NCI-H345 treated with DMSO at 0.1 percent for 48 hours (cell line): ENCODE measurements at regions not wholly inside any gene's neighbourhood (a gene's known extent, or its start where the extent isn't known, plus 50 kb on each side); places are given as distances from the start of the nearest gene placed in this dataset.

Experiments used
- DNase-seq: peaks from one replicate; lab custom pipeline; 2025; ENCODE audit not compliant: unreplicated experiment; lab: John Stamatoyannopoulos, UW

DNA sequence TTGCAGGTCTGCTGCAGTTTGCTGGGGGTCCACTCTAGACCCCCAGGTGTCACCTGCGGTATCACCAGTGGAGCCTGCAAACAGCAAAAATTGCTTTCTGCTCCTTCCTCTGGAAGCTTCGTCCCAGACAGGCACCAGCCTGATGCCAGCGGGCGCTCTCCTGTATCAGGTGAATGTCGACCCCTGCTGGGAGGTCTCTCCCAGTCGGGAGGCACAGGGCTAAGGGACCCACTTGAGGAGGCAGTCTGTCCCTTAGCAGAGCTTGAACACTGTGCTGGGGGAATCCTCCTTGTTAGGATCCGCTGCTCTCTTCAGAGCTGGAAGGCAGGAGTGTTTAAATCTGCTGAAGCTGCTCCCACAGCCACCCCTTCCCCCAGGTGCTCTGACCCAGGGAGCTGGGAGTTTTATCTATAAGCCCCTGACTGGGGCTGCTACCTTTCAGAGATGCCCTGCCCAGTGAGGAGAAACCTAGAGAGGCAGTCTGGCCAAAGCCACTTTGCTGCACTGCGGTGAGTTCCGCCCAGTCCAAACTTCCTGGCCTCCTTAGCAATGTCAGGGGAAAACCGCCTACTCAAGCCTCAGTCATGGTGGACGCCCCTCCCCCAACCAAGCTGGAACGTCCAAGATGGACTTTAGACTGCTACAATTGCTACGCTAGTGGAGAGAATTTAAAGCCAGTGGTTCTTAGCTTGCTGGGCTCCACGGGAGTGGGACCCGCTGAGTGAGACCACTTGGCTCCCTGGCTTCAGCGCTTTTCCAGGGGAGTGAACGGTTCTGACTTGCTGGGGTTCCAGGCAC is 652.5 kb downstream of the KCNJ3 start:
- no peak for DNase-seq

- DNase-seq, result no peak
Measured at GRCh38 chr2:155332016-155332415, 633.5 kb downstream of the KCNJ3 start.

GRCh38 chr2:155320236-155320635 is 621.7 kb downstream of the KCNJ3 start:
- DNase-seq, result no peak

- DNase-seq, result no peak
Measured at GRCh38 chr2:155318710-155319109, 620.2 kb downstream of the KCNJ3 start.

- DNase-seq, result no peak
Measured at GRCh38 chr2:155315768-155316167, 617.3 kb downstream of the KCNJ3 start.

DNA sequence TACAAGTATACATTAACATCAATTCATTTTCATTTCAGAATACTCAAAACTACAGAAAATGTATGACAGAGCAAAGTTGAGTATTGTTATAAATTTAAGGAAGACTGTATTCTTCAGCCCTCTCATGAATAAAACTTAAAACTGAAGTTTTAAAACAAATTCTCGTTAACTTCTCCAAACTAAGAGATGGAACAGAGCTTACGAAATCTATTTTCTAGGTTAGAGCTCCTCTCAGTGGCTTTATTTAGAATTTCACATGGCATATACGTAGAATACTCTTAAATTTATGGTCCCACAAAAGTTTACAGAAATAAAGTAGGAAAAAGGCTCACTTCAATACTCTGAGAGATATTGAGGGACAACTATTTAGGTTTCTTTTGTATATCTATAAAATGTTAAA is 612.1 kb downstream of the KCNJ3 start:
- DNase-seq, result no peak

DNA sequence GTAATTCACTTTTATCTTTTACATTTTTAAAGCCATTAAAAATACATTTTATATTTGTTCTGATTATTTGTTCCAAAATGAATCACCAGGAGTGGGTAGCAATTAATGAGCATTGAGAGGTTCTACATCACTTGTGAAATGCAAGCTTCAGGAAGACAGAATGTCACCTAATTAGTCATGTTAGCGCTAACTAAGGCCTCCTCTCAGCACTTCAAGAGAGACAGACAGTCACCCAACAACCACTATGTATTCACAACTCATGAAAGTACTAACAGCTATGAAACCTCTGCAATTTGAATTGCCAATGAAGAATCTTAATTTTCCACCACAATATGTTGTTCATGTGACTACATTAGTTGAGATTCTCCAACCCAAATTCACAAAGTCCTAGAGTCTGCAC is 611.0 kb downstream of the KCNJ3 start:
- DNase-seq, result no peak

DNA sequence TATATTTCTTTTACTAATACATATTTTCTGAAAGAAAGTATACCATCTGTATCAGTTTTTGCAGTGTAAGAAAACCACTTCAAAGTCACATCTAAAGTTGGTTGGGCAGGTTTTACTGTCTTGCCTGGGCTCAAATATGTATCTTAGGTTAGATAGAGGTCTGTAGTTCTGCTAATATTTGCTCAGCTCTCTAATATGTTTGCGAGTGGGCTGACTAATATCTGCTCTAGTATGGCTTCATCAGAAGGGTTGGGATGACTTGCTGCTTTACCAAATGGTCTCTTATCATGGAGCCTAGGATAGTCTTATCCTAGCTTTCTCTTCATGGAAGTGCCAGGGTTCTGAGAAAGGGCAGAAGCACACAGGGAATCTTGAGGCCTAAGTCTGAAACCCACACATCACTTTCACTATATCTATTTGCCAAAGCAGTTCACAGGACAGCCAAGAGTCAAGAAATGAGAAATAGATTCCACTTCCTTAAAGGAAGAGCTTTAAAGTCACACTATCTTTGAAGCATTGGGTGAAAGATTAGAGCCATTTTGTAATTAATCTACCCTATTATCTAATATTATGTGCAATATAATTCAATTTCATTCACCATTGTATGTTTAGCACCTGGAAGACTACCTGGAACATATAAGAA is 610.0 kb downstream of the KCNJ3 start:
- no peak for DNase-seq

GRCh38 chr2:155301221-155301620 is 602.7 kb downstream of the KCNJ3 start:
- DNase-seq, result no peak

GRCh38 chr2:155298001-155298400 is 599.5 kb downstream of the KCNJ3 start:
- no peak for DNase-seq

- DNase-seq, result no peak
Measured at GRCh38 chr2:155294358-155294757, 595.9 kb downstream of the KCNJ3 start.

GRCh38 chr2:155281907-155282306 is 583.4 kb downstream of the KCNJ3 start:
- DNase-seq, result no peak

- no peak for DNase-seq
Measured at GRCh38 chr2:155273323-155273722, 574.8 kb downstream of the KCNJ3 start.

- DNase-seq, result no peak
Measured at GRCh38 chr2:155266583-155266982, 568.1 kb downstream of the KCNJ3 start.

GRCh38 chr2:155266109-155266508 is 567.6 kb downstream of the KCNJ3 start:
- no peak for DNase-seq

DNA sequence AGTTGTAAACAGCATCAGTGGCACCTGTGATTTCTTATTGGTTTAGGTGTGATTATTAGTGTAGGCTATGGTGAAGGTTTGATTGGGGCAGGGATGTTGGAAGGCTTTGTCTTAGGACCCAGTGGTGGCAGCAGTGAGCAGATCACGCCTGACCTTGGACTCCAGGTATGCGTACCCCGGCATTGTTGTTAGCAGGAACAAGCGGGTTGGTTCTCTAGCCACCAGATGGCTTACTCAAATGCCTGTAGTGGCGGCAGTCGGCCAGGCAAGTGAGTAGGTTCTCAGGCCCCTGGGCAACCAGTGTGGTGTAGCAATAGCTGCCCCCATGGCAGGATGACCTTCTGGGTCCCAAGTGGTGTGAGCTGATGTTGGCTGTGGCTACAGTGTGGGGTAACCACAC is 558.3 kb downstream of the KCNJ3 start:
- DNase-seq, result no peak

GRCh38 chr2:155250800-155251199 is 552.3 kb downstream of the KCNJ3 start:
- peak; percentile 9 for DNase-seq

DNA sequence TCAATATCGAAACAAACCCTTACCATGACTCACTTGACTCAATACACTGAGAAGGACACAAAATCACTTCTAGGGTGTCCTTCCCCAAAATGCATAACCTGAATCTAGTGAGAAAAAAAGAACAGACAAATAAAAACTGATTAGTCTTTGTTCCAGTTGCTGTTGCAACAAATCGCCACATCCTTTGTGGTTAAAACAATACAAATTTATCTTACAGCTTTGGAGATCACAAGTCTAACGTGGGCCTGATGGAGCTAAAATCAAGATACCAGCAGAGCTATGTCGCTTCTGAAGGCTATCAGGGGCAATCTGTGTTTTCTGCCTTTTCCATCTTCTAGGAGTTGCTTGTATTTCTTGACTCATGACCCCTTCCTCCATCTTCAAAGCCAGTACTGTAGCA is 541.7 kb downstream of the KCNJ3 start:
- no peak for DNase-seq

- no peak for DNase-seq
Measured at GRCh38 chr2:155235710-155236109, 537.2 kb downstream of the KCNJ3 start.

DNA sequence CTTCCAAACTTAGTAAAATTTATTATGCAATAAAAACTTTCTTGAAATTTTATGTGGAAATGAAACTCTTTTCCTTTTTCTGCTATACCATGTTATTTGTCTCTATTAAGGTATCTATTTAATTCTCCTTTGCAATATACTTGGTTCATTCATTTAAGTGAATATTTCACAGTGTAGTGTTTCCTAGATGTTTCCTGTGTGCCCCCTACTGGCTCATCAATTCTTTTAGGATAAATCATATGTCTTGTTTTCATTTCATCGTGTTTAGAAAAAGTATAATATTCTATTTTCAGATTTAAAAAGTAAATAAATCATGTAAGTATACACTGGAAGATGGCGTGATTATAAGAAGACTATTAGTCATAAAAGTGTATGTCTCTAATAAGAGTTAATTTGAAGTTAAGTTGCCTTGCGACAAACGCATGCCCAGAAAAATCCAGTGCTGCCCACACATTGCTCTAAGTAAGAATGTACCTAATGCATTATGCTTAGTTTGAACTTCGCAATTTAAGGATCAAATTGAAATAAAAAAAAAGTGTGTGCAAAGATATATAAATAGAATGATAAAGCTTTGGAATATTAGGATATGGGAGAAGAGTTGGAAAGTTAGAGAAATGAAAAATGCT is 525.4 kb downstream of the KCNJ3 start:
- peak; percentile 28 for DNase-seq

DNA sequence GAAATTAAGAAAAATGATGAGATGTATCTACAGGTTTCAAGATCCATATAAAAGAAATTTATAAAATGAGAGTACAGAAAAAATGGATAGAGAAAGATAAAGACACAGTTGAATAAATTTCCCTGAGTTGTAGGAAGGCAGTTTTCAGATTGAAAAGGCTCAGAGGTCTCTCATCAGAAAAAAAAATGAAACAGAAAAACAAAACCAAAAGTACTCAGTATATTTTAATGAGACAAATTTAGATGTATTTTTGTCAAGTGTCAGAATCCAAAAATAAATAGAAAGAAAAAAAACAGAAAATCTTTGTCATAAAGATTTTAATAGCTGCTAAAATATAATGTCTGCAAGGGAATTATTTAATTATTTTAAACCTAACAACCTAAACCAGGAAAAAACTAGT is 520.5 kb downstream of the KCNJ3 start:
- no peak for DNase-seq

- DNase-seq, result no peak
Measured at GRCh38 chr2:155218292-155218924, 519.9 kb downstream of the KCNJ3 start.
